ENCODE measurements at regions not wholly inside any gene's neighbourhood (a gene's known extent, or its start where the extent isn't known, plus 50 kb on each side); places are given as distances from the start of the nearest gene placed in this dataset.
"Not testable (repeated sequence)": the region's sequence is repeated elsewhere in the genome, so short reads cannot be mapped to it uniquely, and the experiment has no call there.

GRCh38 chr20:60764771-60765170 lies 487.3 kb upstream of the CDH4 start:
- DNase-seq, result no peak

GRCh38 chr20:60765821-60766403 lies 486.1 kb upstream of the CDH4 start:
- DNase-seq, result no peak

- DNase-seq, result no peak
Observed at GRCh38 chr20:60768216-60768615, 483.8 kb upstream of the CDH4 start.

DNA sequence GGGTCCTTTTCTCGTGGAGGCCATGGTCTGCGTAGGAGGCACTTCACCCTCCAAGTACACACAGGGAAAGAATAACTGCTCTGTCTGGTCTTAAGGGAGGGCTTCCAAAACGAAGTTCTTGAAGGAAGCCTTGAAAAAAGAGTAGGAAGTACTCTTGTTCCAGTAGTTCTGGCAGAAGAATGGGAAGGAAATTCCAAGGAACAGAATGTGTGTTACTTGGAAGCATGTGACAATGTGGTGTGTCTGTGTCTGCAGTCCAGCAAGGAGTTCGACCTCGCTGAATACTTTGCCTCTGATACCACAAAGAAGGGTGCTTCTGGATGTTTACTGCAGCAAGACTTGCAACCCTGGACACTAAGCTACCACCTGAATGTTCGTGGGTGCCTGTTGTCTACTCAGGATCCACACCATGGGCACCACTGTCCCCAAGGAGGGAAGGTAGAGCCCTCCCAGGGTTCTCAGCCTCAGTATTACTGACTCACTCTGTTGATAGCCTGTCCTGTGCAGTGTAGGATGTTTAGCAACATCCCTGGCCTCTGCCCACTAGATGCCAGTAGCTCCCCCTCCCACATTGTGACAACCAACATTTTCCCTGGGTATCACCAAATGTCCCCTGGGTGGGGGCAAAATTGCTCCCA lies 471.6 kb upstream of the CDH4 start:
- no peak for DNase-seq

GRCh38 chr20:60782959-60783625 lies 469.0 kb upstream of the CDH4 start:
- DNase-seq, result no peak

- DNase-seq, result no peak
Observed at GRCh38 chr20:60785301-60785700, 466.8 kb upstream of the CDH4 start.

- DNase-seq, result no peak
Observed at GRCh38 chr20:60785785-60786184, 466.3 kb upstream of the CDH4 start.

- DNase-seq, result no peak
Observed at GRCh38 chr20:60786686-60787217, 465.3 kb upstream of the CDH4 start.

GRCh38 chr20:60787276-60787675 lies 464.8 kb upstream of the CDH4 start:
- no peak for DNase-seq

- DNase-seq, result no peak
Observed at GRCh38 chr20:60788070-60788469, 464.0 kb upstream of the CDH4 start.

DNA sequence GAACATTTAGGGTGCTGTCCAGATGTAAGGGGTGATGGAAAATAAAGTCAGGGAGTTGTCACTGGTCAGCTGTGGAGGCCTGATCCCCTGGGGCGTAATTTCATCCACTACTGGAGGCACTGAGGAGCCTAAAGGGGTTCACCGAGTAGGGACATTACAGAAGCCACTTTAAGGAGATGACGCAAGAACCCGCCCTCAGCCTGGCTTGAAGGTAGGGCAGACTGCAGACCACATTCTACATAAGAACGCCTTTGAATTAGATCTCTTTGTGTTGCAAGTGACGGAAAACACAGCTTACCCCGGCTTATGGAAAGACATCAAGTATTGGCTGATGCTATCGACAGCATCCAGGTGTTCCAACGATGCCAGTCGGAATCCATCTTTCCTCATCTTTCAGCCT lies 462.7 kb upstream of the CDH4 start:
- no peak for DNase-seq

DNA sequence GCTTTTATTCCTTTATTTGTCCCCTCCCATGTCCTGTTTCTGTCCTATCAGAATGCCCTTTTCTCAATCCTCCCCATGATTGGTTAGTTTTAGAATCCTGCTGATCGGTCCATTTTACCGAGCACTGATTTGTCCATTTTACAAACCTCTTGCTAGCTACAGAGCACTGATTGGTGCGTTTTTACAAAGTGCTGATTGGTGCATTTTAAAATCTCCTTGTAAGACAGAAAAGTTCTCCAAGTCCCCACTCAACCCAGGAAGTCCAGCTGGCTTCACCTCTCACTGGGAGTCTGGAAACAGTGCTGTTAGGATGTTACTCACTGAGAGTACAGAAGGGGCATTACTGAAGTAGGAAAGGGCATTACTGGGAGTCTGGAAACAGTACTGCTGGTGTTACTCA lies 461.7 kb upstream of the CDH4 start:
- not testable (repeated sequence) for DNase-seq

GRCh38 chr20:60791823-60792222 lies 460.2 kb upstream of the CDH4 start:
- DNase-seq, result no peak

GRCh38 chr20:60792941-60793340 lies 459.1 kb upstream of the CDH4 start:
- DNase-seq, result no peak

GRCh38 chr20:60794674-60795073 lies 457.4 kb upstream of the CDH4 start:
- no peak for DNase-seq

GRCh38 chr20:60795651-60796050 lies 456.4 kb upstream of the CDH4 start:
- DNase-seq, result no peak

GRCh38 chr20:60800185-60800584 lies 451.9 kb upstream of the CDH4 start:
- DNase-seq, result no peak

DNA sequence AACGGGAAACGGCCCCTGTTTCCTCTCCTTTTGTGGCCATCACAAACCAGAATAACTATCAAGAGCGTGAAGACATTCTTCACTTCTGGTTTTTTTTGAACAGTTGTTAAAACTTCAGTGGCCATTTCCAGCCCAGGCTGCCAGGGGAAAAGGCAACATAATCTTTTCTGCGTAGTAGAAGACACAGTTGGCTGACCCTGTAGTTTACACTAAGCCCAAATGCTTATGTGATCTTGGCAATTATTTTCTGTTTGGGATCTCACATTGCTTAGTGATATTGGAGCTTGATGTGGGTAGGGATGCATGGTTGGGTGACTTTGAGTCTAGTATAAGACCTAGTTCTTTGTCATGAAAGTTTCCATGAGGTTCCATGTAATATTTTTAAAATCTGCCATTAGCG lies 449.4 kb upstream of the CDH4 start:
- no peak for DNase-seq

- DNase-seq, result no peak
Observed at GRCh38 chr20:60803335-60804055, 448.6 kb upstream of the CDH4 start.

DNA sequence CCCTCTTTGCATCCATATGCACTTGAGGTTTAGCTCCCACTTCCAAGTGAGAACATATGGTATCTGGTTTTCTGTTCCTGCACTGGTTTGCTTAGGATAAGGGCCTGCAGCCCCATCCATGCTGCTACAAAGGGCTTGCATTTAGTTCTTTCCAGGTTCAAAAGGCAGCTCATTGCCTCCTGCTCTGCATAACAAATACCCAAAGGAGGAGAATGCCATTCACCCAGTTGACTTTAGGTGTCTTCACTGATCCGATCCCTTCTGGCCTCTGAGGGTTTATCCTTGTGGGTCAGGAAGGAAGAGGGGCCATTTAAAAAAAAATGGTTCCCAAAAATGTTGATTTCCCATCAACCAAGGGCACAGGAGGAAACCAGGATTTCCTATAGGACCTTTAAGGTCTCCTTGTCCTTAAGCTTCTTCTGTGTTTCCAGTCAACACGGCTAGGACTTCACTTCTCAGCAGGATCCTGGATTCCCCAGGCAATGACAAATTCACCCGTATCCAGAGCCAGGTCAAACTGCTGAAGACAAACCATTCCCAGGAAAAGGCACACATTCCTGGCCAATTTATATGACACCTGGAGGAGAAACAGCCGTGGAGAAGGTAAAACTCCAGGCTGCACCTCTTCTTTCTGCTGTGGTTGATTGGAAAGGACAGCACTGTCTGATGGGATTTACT lies 447.7 kb upstream of the CDH4 start:
- DNase-seq, result no peak

DNA sequence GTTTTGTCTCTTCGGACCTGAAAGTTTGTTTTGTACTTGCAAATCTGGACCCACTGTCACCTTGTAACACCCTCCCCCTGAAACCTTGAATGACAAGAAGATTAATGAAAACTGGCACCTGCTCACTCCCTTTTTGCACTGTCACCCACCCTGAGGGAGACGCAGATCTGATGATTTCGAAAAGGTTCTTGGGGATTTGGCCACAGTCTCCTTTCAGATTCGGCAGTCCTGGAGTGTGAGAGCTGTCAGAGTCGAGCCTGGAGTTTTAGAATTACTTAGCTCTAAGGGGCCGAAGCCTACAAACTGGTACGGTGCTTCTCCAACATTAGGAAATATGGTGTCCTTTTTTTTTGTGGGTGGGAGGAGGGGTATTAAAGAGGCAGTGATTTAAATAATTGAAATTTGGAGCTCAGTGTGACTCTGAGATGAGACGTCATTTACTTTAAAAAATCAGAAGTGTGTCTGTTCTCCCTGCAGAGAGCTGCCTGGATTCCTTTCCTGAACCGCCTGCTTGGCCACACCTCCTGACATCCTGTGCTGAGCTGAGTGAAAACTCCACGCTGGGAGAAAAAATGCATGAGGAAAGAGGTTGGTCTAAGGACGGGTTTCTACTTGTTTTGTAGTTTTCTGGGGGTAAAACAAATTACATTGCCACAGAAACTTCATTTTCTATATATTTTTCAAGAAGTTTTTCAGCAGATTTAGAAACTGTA lies 447.0 kb upstream of the CDH4 start:
- no peak for DNase-seq

DNA sequence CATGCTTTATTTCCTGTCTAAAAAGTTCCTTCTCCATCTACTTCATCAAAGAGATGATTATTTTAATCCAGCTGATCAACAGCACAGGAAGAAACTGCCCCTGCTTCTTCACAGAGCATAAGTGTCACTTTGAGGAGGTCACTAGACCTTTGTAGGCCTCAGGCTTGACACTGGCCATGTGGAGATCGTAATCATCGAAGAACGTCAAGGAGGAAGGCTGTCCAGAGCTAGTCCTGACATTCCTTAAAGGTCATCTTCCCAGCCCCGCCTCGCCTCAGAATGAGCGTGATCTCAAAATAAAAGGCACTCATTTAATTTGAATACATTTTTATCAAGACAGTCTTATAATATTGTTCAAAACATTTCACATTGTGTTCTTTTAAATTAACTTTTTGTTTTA lies 445.7 kb upstream of the CDH4 start:
- DNase-seq, result no peak

Measured in right kidney (tissue), 1 donor.